Left ventricle myocardium inferior (tissue), 1 donor: ENCODE measurements at regions not wholly inside any gene's neighbourhood (a gene's known extent, or its start where the extent isn't known, plus 50 kb on each side); places are given as distances from the start of the nearest gene placed in this dataset.

Source experiments
- DNase-seq: peaks from one replicate; pipeline ENCODE4 v3.0.0-alpha.2; 2020
- H3K27ac ChIP-seq: fragments of 200-600 bp; replicated peaks from 2 replicates; pipeline ENCODE4 v1.8.0; 2021
- H3K27me3 ChIP-seq: fragments of 200-600 bp; 2 replicates; pipeline ENCODE4 v1.8.0; 2021; ENCODE audit warnings: low read depth
- H3K36me3 ChIP-seq: fragments of 200-600 bp; 2 replicates; pipeline ENCODE4 v1.8.0; 2021
- H3K4me1 ChIP-seq: fragments of 200-600 bp; 2 replicates; pipeline ENCODE4 v1.8.0; 2021
- H3K4me3 ChIP-seq: fragments of 200-600 bp; 2 replicates; pipeline ENCODE4 v1.8.0; 2021; ENCODE audit warnings: mild to moderate bottlenecking, moderate library complexity
- H3K9me3 ChIP-seq: fragments of 200-600 bp; replicated peaks from 2 replicates; pipeline ENCODE4 v1.8.0; 2021
- intact Hi-C: fragments of 100-400 bp; cut with micrococcal nuclease; formaldehyde crosslinking; loops from one replicate; pipeline ENCODE4 v1.11.0; 2022
- TF ChIP-seq, protein P1 (sequence below): fragments of 200-600 bp; IDR thresholded peaks from 2 replicates; pipeline ENCODE4 v1.8.0; 2021; ENCODE audit warnings: antibody characterized with exemption, mild to moderate bottlenecking, borderline replicate concordance
- donor health status: DM: no; HTN: yes; CAD: no; lungs with severe emphysema.

DNA sequence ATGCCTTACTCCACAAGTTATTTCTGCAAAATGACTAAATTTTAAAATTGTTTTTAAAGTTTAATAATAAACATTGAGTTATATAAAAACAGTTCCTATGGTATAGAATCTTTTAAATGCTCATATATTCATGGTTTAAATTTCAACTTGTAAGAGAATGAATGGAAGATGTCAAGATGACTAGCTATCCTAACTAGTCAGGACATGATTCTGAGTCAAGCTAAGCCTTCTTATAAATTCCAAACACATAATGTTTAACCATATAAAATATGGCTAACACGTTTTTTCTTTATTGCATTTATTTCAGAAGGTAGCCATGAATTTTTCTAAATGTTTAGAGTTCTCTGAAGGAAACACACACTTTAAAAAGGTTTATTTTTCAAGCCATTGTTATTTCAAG, 320.4 kb downstream of the CBLN2 start:
- no peak overlapping the region for H3K27ac ChIP-seq

DNA sequence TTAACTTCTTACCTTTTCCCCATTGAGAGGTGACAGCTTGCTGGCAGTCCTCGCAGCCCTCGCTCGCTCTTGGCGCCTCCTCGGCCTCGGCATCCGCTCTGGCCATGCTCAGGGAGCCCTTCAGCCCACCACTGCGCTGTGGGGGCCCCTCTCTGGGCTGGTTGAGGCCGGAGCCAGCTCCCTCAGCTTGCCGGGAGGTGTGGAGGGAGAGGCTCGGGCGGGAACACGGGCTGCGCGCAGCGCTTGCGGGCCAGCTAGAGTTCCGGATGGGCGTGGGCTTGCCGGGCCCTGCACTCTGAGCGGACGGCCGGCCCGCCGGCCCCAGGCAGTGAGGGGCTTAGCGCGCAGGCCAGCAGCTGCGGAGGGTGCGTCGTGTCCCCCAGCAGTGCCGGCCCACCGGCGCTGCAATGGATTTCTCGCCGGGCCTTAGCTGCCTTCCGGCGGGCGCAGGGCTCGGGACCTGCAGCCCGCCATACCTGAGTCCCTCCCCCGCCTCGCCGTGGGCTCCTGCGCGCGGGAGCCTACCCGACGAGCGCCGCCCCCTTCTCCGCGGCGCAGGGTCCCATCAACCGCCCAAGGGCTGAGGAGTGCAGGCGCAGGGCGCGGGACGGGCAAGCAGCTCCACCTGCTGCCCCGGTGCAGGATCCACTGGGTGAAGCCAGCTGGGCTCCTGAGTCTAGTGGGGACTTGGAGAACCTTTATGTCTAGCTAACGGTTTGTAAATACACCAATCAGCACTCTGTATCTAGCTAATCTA, 335.0 kb downstream of the CBLN2 start:
- no peak overlapping the region for H3K27ac ChIP-seq
- TF ChIP-seq, protein P1, sequence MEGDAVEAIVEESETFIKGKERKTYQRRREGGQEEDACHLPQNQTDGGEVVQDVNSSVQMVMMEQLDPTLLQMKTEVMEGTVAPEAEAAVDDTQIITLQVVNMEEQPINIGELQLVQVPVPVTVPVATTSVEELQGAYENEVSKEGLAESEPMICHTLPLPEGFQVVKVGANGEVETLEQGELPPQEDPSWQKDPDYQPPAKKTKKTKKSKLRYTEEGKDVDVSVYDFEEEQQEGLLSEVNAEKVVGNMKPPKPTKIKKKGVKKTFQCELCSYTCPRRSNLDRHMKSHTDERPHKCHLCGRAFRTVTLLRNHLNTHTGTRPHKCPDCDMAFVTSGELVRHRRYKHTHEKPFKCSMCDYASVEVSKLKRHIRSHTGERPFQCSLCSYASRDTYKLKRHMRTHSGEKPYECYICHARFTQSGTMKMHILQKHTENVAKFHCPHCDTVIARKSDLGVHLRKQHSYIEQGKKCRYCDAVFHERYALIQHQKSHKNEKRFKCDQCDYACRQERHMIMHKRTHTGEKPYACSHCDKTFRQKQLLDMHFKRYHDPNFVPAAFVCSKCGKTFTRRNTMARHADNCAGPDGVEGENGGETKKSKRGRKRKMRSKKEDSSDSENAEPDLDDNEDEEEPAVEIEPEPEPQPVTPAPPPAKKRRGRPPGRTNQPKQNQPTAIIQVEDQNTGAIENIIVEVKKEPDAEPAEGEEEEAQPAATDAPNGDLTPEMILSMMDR: no peak
- no peaks in the 10 kb centered on the region for H3K36me3 ChIP-seq
- intact Hi-C loops: no loop called here
- H3K9me3 ChIP-seq: peaks cover 20% of the 10 kb centered on the region
- no peaks in the 10 kb centered on the region for H3K27me3 ChIP-seq
- H3K4me1 ChIP-seq: no peaks in the 10 kb centered on the region
- no peak overlapping the region for H3K4me3 ChIP-seq
- no peak for DNase-seq

More for the DNA sequence above, 320.4 kb downstream of the CBLN2 start:
- TF ChIP-seq, protein P1: no peak
- DNase-seq: no peak
- Histone ChIP-seq H3K4me3 (no peak overlapping the region), H3K36me3 (no peaks in the 10 kb centered on the region), H3K4me1 (no peaks in the 10 kb centered on the region), H3K9me3 (no peaks in the 10 kb centered on the region), H3K27me3 (no peaks in the 10 kb centered on the region)
- intact Hi-C loops: no loop called here

DNA sequence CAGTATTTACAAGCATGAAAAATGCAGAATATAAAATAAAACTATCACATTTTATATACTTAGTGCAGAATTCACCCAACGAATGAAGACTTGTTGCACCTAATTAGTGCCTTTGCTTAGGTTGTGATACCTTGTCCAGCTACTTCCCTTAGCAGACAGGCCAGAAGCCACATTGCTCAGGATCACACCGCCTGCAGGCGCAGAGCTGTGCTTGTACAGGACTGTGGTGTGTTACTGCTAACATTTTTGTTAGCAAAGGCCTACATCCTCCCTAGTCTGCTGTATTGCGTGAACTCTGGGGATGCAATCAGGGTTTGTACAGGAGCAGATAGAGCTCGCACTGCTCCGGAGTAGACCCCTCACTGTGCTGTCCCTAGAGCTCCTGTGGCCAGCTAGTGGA, 336.9 kb downstream of the CBLN2 start:
- DNase-seq: no peak
- H3K4me1 ChIP-seq: no peaks in the 10 kb centered on the region
- intact Hi-C loops: no loop called here
- H3K27me3 ChIP-seq: no peaks in the 10 kb centered on the region
- TF ChIP-seq, protein P1: no peak
- H3K9me3 ChIP-seq: peaks cover 20% of the 10 kb centered on the region
- H3K4me3 ChIP-seq: no peak overlapping the region
- H3K36me3 ChIP-seq: no peaks in the 10 kb centered on the region
- no peak overlapping the region for H3K27ac ChIP-seq

DNA sequence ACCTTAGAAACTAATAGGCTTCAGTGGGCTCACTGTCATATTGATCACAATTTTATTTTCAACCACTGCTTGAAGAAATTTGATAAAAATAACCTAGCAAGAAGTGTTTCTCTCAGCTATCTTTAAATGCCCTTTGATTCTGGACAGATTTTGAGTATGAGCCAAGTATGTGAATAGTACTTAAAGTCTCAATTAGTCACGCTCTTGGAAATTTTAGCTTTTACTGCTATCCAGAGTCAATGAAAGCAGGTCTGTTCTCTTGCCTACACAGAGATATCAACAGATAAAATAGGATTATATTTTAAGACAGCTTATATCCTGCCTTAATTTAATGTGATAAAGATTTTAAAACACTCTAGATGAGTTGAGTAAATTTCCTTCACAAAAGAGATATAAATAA, 337.3 kb downstream of the CBLN2 start:
- TF ChIP-seq, protein P1: no peak
- peaks cover 20% of the 10 kb centered on the region for H3K9me3 ChIP-seq
- H3K4me1 ChIP-seq: no peaks in the 10 kb centered on the region
- H3K4me3 ChIP-seq: no peak overlapping the region
- H3K27ac ChIP-seq: no peak overlapping the region
- no peaks in the 10 kb centered on the region for H3K36me3 ChIP-seq
- H3K27me3 ChIP-seq: no peaks in the 10 kb centered on the region
- intact Hi-C loops: no loop called here
- DNase-seq: no peak

DNA sequence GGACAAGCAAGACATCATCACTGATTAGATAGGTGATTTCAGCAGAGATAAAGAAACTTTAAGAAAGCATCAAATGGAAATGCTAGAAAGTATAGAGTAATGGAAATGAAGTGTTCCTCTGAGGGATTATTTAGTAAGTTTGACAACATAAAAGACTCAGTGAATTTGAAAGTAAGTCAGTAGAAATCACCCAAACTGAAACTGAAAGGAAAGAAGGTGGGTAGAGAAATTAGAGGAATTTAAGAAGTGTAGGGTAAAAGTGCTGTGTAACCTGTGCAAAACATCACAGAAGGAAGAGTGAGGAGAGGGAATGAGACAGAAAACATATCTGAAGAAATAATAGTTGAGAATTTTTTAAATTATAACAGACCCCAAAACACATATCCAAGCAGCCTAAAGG, 343.1 kb downstream of the CBLN2 start:
- no peaks in the 10 kb centered on the region for H3K36me3 ChIP-seq
- H3K27me3 ChIP-seq: no peaks in the 10 kb centered on the region
- TF ChIP-seq, protein P1: no peak
- no peaks in the 10 kb centered on the region for H3K4me1 ChIP-seq
- no peak overlapping the region for H3K4me3 ChIP-seq
- H3K9me3 ChIP-seq: peaks cover 3% of the 10 kb centered on the region
- H3K27ac ChIP-seq: no peak overlapping the region
- DNase-seq: no peak
- intact Hi-C loops: no loop called here
